ENCODE measurements at regions not wholly inside any gene's neighbourhood (a gene's known extent, or its start where the extent isn't known, plus 50 kb on each side); places are given as distances from the start of the nearest gene placed in this dataset.

DNA sequence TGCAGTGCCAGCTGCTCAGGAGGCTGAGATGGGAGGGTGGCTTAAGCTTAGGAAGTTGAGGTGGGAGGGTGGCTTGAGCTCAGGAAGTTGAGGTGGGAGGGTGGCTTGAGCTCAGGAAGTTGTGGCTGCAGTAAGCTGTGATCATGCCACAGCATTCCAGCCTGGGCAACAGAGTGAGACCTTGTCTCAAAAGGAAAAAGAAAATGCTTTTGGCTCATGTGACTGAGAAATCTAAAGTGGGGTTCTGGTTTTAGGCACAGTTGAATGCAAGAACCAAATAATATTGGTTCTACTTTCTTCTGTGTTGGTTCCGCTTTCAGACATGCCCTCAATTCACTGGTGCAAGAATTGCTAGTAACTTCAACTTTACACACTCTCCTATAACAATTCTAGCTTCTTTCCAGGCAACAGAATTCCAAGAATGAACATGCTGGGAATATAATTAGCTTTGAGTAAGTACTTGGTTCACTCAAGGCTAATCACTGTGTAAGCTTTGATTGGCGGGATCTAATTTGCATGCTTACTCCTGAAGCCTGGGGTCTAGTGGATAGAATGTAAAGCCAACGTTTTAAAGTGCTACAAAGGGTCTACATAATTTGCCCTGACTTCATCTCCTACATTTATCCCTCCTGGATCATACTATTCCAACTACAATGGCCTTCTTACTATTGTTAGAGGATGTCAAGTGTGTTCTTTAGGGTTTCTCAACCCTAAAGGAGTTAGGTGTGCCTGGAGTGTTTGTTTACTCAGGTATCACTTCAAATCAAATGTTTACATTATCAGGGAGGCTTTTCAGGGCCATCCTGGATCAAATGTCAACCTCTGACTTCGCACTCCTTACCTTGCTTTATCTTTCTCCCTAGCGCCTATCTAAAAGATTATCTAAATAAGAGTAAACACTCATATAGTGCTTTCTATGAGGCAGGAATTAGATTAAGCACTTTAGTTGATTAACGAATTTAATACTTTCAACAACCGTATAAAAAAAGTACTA lies 115.1 kb downstream of the SLC16A1 start:
- TF ChIP-seq, protein P1, sequence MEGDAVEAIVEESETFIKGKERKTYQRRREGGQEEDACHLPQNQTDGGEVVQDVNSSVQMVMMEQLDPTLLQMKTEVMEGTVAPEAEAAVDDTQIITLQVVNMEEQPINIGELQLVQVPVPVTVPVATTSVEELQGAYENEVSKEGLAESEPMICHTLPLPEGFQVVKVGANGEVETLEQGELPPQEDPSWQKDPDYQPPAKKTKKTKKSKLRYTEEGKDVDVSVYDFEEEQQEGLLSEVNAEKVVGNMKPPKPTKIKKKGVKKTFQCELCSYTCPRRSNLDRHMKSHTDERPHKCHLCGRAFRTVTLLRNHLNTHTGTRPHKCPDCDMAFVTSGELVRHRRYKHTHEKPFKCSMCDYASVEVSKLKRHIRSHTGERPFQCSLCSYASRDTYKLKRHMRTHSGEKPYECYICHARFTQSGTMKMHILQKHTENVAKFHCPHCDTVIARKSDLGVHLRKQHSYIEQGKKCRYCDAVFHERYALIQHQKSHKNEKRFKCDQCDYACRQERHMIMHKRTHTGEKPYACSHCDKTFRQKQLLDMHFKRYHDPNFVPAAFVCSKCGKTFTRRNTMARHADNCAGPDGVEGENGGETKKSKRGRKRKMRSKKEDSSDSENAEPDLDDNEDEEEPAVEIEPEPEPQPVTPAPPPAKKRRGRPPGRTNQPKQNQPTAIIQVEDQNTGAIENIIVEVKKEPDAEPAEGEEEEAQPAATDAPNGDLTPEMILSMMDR (IDR thresholded peaks at IDR 0.05; ENCODE audit: insufficient read depth, low read length, poor library complexity, severe bottlenecking), result no peak
- no peak for TF ChIP-seq EZH2phosphoT487 (conservative IDR thresholded peaks at IDR 0.05; ENCODE audit: low read length)
